PC-9 (cell line): ENCODE measurements at regions not wholly inside any gene's neighbourhood (a gene's known extent, or its start where the extent isn't known, plus 50 kb on each side); places are given as distances from the start of the nearest gene placed in this dataset.

Source experiments
- BruUV-seq: library from RNA; stranded (reverse); fragments of 400-500 nt; replicated peaks from 2 replicates; lab custom pipeline; 2021; lab: Mats Ljungman, UMichigan
- CTCF ChIA-PET: fragments of 300-600 bp; sonication (Branson Sonifier 250); formaldehyde crosslinking; loops from one replicate; lab custom pipeline; 2022; ENCODE audit warnings: antibody characterized with exemption; lab: Charles Lee
- POLR2A ChIA-PET: fragments of 300-600 bp; sonication (Branson Sonifier 250); formaldehyde crosslinking; loops from one replicate; lab custom pipeline; 2022; ENCODE audit warnings: antibody characterized with exemption; ENCODE audit not compliant: unreplicated experiment; lab: Charles Lee
- DNase-seq, 2 experiments: peaks; one replicate each; pipeline versions ENCODE4 v3.0.0 to v3.0.0-alpha.2; 2015 to 2022; ENCODE audit warnings: mixed read lengths in 1 of 2
- H2AFZ ChIP-seq: fragments of 200-600 bp; sonication (generic); 2 replicates; pipeline ENCODE4 v1.8.1; 2017; ENCODE audit warnings: antibody characterized with exemption
- H3F3A ChIP-seq: fragments of 200-600 bp; sonication (generic); 2 replicates; pipeline ENCODE4 v1.8.1; 2017; ENCODE audit warnings: antibody characterized with exemption, mild to moderate bottlenecking, low read depth; ENCODE audit not compliant: insufficient read depth
- H3K27ac ChIP-seq: fragments of 200-600 bp; sonication (generic); 2 replicates; pipeline ENCODE4 v1.6.1; 2016; ENCODE audit warnings: mixed run types
- H3K27me3 ChIP-seq: fragments of 200-600 bp; sonication (generic); 2 replicates; pipeline ENCODE4 v1.6.1; 2016; ENCODE audit warnings: low read depth, mixed run types; ENCODE audit not compliant: insufficient read depth
- H3K36me3 ChIP-seq: fragments of 200-600 bp; sonication (generic); 2 replicates; pipeline ENCODE4 v1.6.1; 2016; ENCODE audit warnings: low read depth, mixed run types
- H3K4me1 ChIP-seq: fragments of 200-600 bp; sonication (generic); replicated peaks from 2 replicates; pipeline ENCODE4 v1.6.1; 2016; ENCODE audit warnings: mixed run types; ENCODE audit not compliant: insufficient read depth
- H3K4me2 ChIP-seq: fragments of 200-600 bp; sonication (generic); 2 replicates; pipeline ENCODE4 v1.6.1; 2017; ENCODE audit warnings: mixed run types
- H3K4me3 ChIP-seq: fragments of 200-600 bp; sonication (generic); 2 replicates; pipeline ENCODE4 v1.6.1; 2016; ENCODE audit warnings: mixed run types
- H3K79me2 ChIP-seq: fragments of 200-600 bp; sonication (generic); 2 replicates; pipeline ENCODE4 v1.6.1; 2017; ENCODE audit warnings: low read depth, mixed run types
- H3K9me2 ChIP-seq: fragments of 200-600 bp; sonication (generic); 2 replicates; pipeline ENCODE4 v1.8.1; 2017; ENCODE audit warnings: mild to moderate bottlenecking; ENCODE audit not compliant: insufficient read depth
- H3K9me3 ChIP-seq: fragments of 200-600 bp; sonication (generic); 2 replicates; pipeline ENCODE4 v1.8.1; 2016; ENCODE audit warnings: low read depth; ENCODE audit not compliant: insufficient read depth
- H4K20me1 ChIP-seq: fragments of 200-600 bp; sonication (generic); 2 replicates; pipeline ENCODE4 v1.8.1; 2017; ENCODE audit not compliant: insufficient read depth
- EZH2 ChIP-seq: fragments of 200-600 bp; sonication (generic); IDR thresholded peaks from 2 replicates; pipeline ENCODE4 v1.8.0; 2017; ENCODE audit warnings: antibody characterized with exemption, low read depth
- intact Hi-C: fragments of 100-400 bp; cut with micrococcal nuclease; formaldehyde crosslinking; loops from one replicate; pipeline ENCODE4 v1.10.0; 2022; ENCODE audit not compliant: unreplicated experiment
- TF ChIP-seq, protein P1 (sequence below): fragments of 200-600 bp; sonication (generic); conservative IDR thresholded peaks from 2 replicates; pipeline ENCODE4 v1.6.1; 2017; ENCODE audit warnings: mixed run types, antibody characterized with exemption, mild to moderate bottlenecking, moderate library complexity

DNA sequence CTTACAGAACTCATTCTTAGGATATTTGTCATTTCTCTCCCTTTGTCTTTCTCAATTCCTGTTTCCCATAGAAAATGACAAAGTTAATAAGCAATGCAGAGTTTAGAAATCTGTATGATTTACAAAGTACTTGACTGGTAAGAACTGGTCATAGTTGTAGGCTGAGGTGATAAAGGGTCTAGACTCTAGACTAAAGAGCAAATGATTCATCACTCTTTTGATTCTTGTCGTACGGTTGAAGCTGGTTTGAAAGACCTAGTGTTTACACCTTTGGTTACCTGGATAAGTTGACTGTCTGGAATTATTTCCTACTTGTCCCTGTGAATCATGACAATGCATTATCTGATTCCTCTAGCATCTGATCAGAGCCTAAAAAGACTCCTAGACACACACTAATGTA lies 58.9 kb upstream of the TP63 start:
- intact Hi-C loops: loop anchor here (1.0 to 2.0 kb wide), 8 partner anchors 59 to 373 kb away; no protein-coding TSS in a partner anchor
- peaks cover 9% of the 10 kb centered on the region; the same call in 1 of the 2 replicates for H3K36me3 ChIP-seq
- H3K9me3 ChIP-seq: peaks cover 56% of the 10 kb centered on the region
- H3K9me2 ChIP-seq: no peaks in the 10 kb centered on the region
- H3F3A ChIP-seq: peaks cover 22% of the 10 kb centered on the region
- no peaks in the 10 kb centered on the region for H4K20me1 ChIP-seq
- no peak for TF ChIP-seq EZH2
- TF ChIP-seq, protein P1, sequence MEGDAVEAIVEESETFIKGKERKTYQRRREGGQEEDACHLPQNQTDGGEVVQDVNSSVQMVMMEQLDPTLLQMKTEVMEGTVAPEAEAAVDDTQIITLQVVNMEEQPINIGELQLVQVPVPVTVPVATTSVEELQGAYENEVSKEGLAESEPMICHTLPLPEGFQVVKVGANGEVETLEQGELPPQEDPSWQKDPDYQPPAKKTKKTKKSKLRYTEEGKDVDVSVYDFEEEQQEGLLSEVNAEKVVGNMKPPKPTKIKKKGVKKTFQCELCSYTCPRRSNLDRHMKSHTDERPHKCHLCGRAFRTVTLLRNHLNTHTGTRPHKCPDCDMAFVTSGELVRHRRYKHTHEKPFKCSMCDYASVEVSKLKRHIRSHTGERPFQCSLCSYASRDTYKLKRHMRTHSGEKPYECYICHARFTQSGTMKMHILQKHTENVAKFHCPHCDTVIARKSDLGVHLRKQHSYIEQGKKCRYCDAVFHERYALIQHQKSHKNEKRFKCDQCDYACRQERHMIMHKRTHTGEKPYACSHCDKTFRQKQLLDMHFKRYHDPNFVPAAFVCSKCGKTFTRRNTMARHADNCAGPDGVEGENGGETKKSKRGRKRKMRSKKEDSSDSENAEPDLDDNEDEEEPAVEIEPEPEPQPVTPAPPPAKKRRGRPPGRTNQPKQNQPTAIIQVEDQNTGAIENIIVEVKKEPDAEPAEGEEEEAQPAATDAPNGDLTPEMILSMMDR: no peak
- H3K27ac ChIP-seq: peak overlapping the region; percentile 91
- no peak overlapping the region for H3K4me3 ChIP-seq
- H3K4me1 ChIP-seq: peaks cover 30% of the 10 kb centered on the region
- peak overlapping the region; percentile 31 for H2AFZ ChIP-seq
- peak in 1 of 2 experiments; percentile 95 for DNase-seq
- no peaks in the 10 kb centered on the region for H3K27me3 ChIP-seq
- BruUV-seq: no TSS peak
- H3K79me2 ChIP-seq: no peaks in the 10 kb centered on the region
- ChIA-PET POLR2A (interaction anchor here (0.6 to 0.7 kb wide), 3 partner anchors 337 to 376 kb away, joined by 4 to 11 read pairs (median 5); no protein-coding TSS in a partner anchor), CTCF (interaction anchor here (0.6 kb wide), 1 partner anchor 238 kb away, joined by 4 read pairs; no protein-coding TSS in a partner anchor)
- H3K4me2 ChIP-seq: peak overlapping the region; percentile 29

DNA sequence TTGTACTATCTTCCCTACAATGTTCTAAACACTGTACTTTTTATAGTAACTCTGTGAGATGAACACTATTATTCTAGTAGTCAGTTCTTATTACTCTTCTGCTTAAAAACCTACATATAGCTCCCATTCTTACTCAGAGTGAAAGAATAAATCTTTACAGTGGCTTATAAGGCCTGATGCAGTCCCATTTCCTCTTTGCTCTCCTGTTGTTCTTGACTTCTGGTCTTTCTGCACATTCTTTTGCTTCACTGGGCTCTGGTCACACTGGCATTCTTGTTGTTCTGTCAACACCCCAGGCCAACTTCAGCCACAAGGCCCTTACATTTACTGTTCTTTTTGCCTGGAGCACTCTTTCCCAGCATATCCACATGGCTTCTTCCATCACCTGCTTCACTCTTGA lies 58.2 kb upstream of the TP63 start:
- POLR2A ChIA-PET: interaction anchor here (0.6 to 0.7 kb wide), 3 partner anchors 336 to 832 kb away, joined by 5 to 11 read pairs (median 11); no protein-coding TSS in a partner anchor
- H3K4me2 ChIP-seq: peak overlapping the region; percentile 29
- no peaks in the 10 kb centered on the region for H3K79me2 ChIP-seq
- H3K9me2 ChIP-seq: no peaks in the 10 kb centered on the region
- peak overlapping the region; percentile 91 for H3K27ac ChIP-seq
- no peak overlapping the region for H3K4me3 ChIP-seq
- peaks cover 22% of the 10 kb centered on the region for H3F3A ChIP-seq
- TF ChIP-seq EZH2: no peak
- TF ChIP-seq, protein P1: no peak
- H4K20me1 ChIP-seq: no peaks in the 10 kb centered on the region
- peaks cover 9% of the 10 kb centered on the region; the same call in 1 of the 2 replicates for H3K36me3 ChIP-seq
- H3K9me3 ChIP-seq: peaks cover 58% of the 10 kb centered on the region
- intact Hi-C loops: loop anchor here (2.0 kb wide), 3 partner anchors 60 to 372 kb away; no protein-coding TSS in a partner anchor
- BruUV-seq: no TSS peak
- peaks cover 30% of the 10 kb centered on the region for H3K4me1 ChIP-seq
- CTCF ChIA-PET: interaction anchor here (0.6 kb wide), 1 partner anchor 91 kb away, joined by 16 read pairs; no protein-coding TSS in a partner anchor
- peak; percentile 26 to 39 for DNase-seq
- H2AFZ ChIP-seq: peak overlapping the region; percentile 31; the same call in 1 of the 2 replicates
- no peaks in the 10 kb centered on the region for H3K27me3 ChIP-seq

DNA sequence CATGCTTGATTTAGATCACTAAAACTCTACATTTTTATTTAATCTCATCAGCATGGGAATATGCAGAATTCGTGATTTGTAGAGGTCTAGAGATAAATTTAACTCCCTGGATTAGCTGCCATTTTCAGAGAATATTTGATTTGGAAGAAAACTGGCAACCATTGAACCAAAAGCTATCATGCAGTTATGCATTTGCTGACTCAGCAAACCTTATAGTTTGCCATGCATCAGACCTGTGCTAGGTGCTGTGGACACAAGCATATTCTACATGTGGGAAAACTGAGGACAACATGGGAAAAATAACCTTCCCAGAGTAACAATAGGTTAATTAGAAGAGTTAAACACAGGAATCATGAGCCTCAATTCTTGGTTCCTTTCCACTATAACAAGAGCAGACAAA lies 54.7 kb upstream of the TP63 start:
- Histone ChIP-seq H3K36me3 (peaks cover 9% of the 10 kb centered on the region; the same call in 1 of the 2 replicates), H3K4me1 (peaks cover 20% of the 10 kb centered on the region), H3K27me3 (no peaks in the 10 kb centered on the region), H3K9me3 (peaks cover 35% of the 10 kb centered on the region), H3K9me2 (no peaks in the 10 kb centered on the region), H3K4me3 (no peak overlapping the region), H4K20me1 (no peaks in the 10 kb centered on the region), H3K4me2 (no peak overlapping the region), H2AFZ (no peak overlapping the region), H3F3A (peaks cover 22% of the 10 kb centered on the region), H3K79me2 (no peaks in the 10 kb centered on the region), H3K27ac (no peak overlapping the region)
- CTCF ChIA-PET: interaction anchor here (0.7 kb wide), 2 partner anchors 10 to 15 kb away, joined by 3 read pairs; no protein-coding TSS in a partner anchor
- intact Hi-C loops: no loop called here
- no peak for DNase-seq
- BruUV-seq: no TSS peak
- TF ChIP-seq, protein P1: no peak
- no peak for TF ChIP-seq EZH2
- POLR2A ChIA-PET: interaction anchor here (0.6 kb wide), 1 partner anchor 461 kb away, joined by 3 read pairs; no protein-coding TSS in a partner anchor
